ENCODE measurements at regions not wholly inside any gene's neighbourhood (a gene's known extent, or its start where the extent isn't known, plus 50 kb on each side); places are given as distances from the start of the nearest gene placed in this dataset.

- Mint-ChIP-seq H3K36me3 (peaks cover 3% of the 10 kb centered on the region), H3K4me3 (no peak overlapping the region), H3K27ac (no peak overlapping the region), H3K27me3 (ENCODE audit: low read depth) (peaks cover 8% of the 10 kb centered on the region), H3K4me1 (peaks cover 31% of the 10 kb centered on the region), H3K9me3 (peaks cover 17% of the 10 kb centered on the region)
- DNase-seq (ENCODE audit: low spot score in 2 of 2, unreplicated experiment in 2 of 2), result no peak
- TF ChIP-seq CTCF (IDR thresholded peaks at IDR 0.05; ENCODE audit: unreplicated experiment), result no peak
These were observed 853.5 kb downstream of the KCNMA1 start for GRCh38 chr10:76784076-76784475.

- H3K4me3 Mint-ChIP-seq, result no peak overlapping the region
- H3K27ac Mint-ChIP-seq, result no peak overlapping the region
These were observed 857.8 kb downstream of the KCNMA1 start for GRCh38 chr10:76779796-76780301.

GRCh38 chr10:76778914-76779795 lies 858.5 kb downstream of the KCNMA1 start:
- H3K27me3 Mint-ChIP-seq (ENCODE audit: low read depth), result peaks cover 12% of the 10 kb centered on the region
- peaks cover 3% of the 10 kb centered on the region for H3K36me3 Mint-ChIP-seq
- TF ChIP-seq CTCF (IDR thresholded peaks at IDR 0.05; ENCODE audit: unreplicated experiment), result no peak
- H3K9me3 Mint-ChIP-seq, result peaks cover 17% of the 10 kb centered on the region
- H3K27ac Mint-ChIP-seq, result no peak overlapping the region
- peaks cover 33% of the 10 kb centered on the region for H3K4me1 Mint-ChIP-seq
- no peak for DNase-seq (ENCODE audit: low spot score in 2 of 2, unreplicated experiment in 2 of 2)
- no peak overlapping the region for H3K4me3 Mint-ChIP-seq

More at GRCh38 chr10:76779796-76780301, 857.8 kb downstream of the KCNMA1 start:
- Mint-ChIP-seq H3K36me3 (peaks cover 2% of the 10 kb centered on the region), H3K27me3 (ENCODE audit: low read depth) (peaks cover 12% of the 10 kb centered on the region), H3K9me3 (peaks cover 14% of the 10 kb centered on the region), H3K4me1 (peaks cover 33% of the 10 kb centered on the region)
- no peak for TF ChIP-seq CTCF (IDR thresholded peaks at IDR 0.05; ENCODE audit: unreplicated experiment)
- no peak for DNase-seq (ENCODE audit: low spot score in 2 of 2, unreplicated experiment in 2 of 2)

GRCh38 chr10:76774987-76775603 lies 862.5 kb downstream of the KCNMA1 start:
- Mint-ChIP-seq H3K36me3 (peaks cover 3% of the 10 kb centered on the region), H3K4me1 (peaks cover 26% of the 10 kb centered on the region), H3K27ac (no peak overlapping the region), H3K9me3 (peaks cover 10% of the 10 kb centered on the region), H3K4me3 (no peak overlapping the region), H3K27me3 (ENCODE audit: low read depth) (peaks cover 14% of the 10 kb centered on the region)
- no peak for TF ChIP-seq CTCF (IDR thresholded peaks at IDR 0.05; ENCODE audit: unreplicated experiment)
- DNase-seq (ENCODE audit: low spot score in 2 of 2, unreplicated experiment in 2 of 2), result no peak

- Mint-ChIP-seq H3K4me1 (no peaks in the 10 kb centered on the region), H3K36me3 (peaks cover 3% of the 10 kb centered on the region), H3K4me3 (no peak overlapping the region), H3K27me3 (ENCODE audit: low read depth) (peaks cover 37% of the 10 kb centered on the region), H3K27ac (no peak overlapping the region), H3K9me3 (peaks cover 21% of the 10 kb centered on the region)
- no peak for DNase-seq (ENCODE audit: low spot score in 2 of 2, unreplicated experiment in 2 of 2)
- no peak for TF ChIP-seq CTCF (IDR thresholded peaks at IDR 0.05; ENCODE audit: unreplicated experiment)
These were observed 868.0 kb downstream of the KCNMA1 start for GRCh38 chr10:76769582-76769981.
